ENCODE measurements at regions not wholly inside any gene's neighbourhood (a gene's known extent, or its start where the extent isn't known, plus 50 kb on each side); places are given as distances from the start of the nearest gene placed in this dataset.

DNA sequence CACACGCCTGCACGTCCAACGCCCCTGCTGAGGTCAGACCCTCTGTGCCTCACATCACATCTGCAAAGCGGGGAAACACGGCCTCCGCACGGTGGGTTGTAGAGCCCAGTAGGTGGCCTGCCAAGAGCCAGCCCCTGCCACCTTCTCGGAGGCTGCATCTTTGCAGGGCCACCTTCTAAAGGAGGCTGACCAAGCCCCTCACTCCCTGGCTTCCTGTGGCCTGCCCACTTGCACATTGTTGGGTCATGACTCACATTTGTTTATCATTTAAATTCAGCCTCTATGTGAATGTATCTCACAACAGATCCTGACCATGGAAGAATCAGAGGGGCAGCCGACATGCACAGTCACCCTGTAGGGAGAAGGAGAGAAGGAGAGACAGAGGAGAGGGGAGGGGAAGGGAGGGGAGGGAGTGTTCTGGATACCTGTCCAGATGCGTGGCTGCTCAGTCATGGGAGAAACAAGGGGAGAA, 319.5 kb upstream of the DIO3 start:
- TF ChIP-seq CTCF (conservative IDR thresholded peaks at IDR 0.05; ENCODE audit: low read depth in 2 of 2) = no peak
- no peak for TF ChIP-seq EZH2phosphoT487 (IDR thresholded peaks at IDR 0.05; ENCODE audit: unreplicated experiment)
- TF ChIP-seq CREB1 (CRISPR knock-in tag; IDR thresholded peaks at IDR 0.05; ENCODE audit: low read depth) = no peak
- no peak for TF ChIP-seq EZH2 (IDR thresholded peaks at IDR 0.05; ENCODE audit: low read depth, unreplicated experiment)
- no peak for TF ChIP-seq REST (IDR thresholded peaks at IDR 0.05; ENCODE audit: unreplicated experiment)
- TF ChIP-seq POLR2AphosphoS5 (IDR thresholded peaks at IDR 0.05; ENCODE audit: low read depth) = no peak
